ENCODE measurements at regions not wholly inside any gene's neighbourhood (a gene's known extent, or its start where the extent isn't known, plus 50 kb on each side); places are given as distances from the start of the nearest gene placed in this dataset.

DNA sequence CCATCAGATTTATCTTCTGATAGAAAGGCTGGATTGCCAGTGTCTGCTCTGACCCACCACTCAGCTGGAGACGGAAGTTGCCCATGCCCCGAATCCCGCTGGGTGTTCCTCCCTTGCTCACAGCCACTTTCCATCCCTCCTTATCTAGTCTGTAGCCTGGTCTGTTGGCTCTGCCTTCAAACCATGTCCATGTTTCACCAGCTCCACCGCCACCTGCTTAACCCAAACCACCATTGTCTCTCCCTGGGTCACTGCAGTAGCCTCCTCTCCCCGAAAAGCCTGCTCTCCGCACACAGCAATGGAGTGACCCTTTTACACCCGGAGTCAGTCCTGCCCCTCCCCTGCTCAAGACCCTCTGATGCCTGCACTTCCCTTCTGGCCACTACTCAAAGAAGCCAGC is 60.4 kb downstream of the GLI2 start:
- TF ChIP-seq ZBTB7A (IDR thresholded peaks at IDR 0.05; ENCODE audit: low read depth) (no peak), RAD21 (IDR thresholded peaks at IDR 0.05; ENCODE audit: low read depth) (no peak), EGR1 (IDR thresholded peaks at IDR 0.05) (no peak), CEBPB (IDR thresholded peaks at IDR 0.05) (no peak), EP300 (IDR thresholded peaks at IDR 0.05; ENCODE audit: borderline replicate concordance) (no peak), TAF1 (IDR thresholded peaks at IDR 0.05; ENCODE audit: low read depth) (no peak), YY1 (IDR thresholded peaks at IDR 0.05; ENCODE audit: low read depth) (no peak), CREB1 (IDR thresholded peaks at IDR 0.05; ENCODE audit: low read depth) (no peak), FOXM1 (IDR thresholded peaks at IDR 0.05; ENCODE audit: borderline replicate concordance, low read depth) (no peak), TCF12 (IDR thresholded peaks at IDR 0.05; ENCODE audit: low read depth) (no peak), NFIC (IDR thresholded peaks at IDR 0.05) (no peak)
- TF ChIP-seq, protein P1, sequence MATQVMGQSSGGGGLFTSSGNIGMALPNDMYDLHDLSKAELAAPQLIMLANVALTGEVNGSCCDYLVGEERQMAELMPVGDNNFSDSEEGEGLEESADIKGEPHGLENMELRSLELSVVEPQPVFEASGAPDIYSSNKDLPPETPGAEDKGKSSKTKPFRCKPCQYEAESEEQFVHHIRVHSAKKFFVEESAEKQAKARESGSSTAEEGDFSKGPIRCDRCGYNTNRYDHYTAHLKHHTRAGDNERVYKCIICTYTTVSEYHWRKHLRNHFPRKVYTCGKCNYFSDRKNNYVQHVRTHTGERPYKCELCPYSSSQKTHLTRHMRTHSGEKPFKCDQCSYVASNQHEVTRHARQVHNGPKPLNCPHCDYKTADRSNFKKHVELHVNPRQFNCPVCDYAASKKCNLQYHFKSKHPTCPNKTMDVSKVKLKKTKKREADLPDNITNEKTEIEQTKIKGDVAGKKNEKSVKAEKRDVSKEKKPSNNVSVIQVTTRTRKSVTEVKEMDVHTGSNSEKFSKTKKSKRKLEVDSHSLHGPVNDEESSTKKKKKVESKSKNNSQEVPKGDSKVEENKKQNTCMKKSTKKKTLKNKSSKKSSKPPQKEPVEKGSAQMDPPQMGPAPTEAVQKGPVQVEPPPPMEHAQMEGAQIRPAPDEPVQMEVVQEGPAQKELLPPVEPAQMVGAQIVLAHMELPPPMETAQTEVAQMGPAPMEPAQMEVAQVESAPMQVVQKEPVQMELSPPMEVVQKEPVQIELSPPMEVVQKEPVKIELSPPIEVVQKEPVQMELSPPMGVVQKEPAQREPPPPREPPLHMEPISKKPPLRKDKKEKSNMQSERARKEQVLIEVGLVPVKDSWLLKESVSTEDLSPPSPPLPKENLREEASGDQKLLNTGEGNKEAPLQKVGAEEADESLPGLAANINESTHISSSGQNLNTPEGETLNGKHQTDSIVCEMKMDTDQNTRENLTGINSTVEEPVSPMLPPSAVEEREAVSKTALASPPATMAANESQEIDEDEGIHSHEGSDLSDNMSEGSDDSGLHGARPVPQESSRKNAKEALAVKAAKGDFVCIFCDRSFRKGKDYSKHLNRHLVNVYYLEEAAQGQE (IDR thresholded peaks at IDR 0.05; ENCODE audit: low read depth), result no peak
- TF ChIP-seq, protein P2, sequence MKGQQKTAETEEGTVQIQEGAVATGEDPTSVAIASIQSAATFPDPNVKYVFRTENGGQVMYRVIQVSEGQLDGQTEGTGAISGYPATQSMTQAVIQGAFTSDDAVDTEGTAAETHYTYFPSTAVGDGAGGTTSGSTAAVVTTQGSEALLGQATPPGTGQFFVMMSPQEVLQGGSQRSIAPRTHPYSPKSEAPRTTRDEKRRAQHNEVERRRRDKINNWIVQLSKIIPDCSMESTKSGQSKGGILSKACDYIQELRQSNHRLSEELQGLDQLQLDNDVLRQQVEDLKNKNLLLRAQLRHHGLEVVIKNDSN (IDR thresholded peaks at IDR 0.05), result no peak
- TF ChIP-seq, protein P3, sequence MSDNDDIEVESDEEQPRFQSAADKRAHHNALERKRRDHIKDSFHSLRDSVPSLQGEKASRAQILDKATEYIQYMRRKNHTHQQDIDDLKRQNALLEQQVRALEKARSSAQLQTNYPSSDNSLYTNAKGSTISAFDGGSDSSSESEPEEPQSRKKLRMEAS (IDR thresholded peaks at IDR 0.05), result no peak

DNA sequence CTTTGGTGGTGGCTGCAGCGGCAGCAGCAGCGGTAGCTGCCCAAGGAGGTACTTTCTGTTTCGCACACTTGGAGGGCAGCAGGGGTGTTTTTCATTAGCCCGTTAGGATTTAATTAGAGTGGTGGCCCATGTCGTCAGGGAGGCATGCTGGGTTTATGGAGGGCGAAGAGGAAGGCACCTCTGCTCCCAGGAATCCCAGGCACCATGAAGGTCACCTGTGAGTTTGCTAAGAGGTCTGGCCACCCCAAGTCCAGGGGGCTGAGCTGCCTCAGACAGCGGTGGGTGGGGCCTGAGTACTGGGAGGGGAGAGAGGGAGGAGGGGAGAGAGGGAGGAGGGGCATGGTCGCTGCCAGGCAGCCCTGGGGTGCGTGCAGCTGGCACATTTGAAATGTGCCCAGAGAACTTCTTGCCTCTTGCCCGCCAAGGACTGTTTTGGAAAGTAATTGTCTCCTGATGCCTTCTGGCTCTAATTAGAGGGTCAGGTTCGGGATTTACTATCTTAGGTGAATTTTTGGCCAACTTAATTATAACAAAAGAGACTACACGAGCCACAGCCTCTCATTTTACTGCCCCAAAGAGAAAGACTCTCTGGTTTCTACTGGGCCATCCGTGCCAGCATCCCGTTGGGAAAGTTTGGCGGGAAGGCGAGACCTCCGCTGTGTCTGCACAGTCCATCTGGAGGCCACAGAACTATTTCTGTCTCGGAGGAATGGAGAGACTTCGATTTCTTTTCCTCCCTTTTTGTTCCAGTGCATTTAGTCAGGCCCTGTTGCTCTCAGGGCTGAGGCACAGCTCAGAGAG is 62.0 kb downstream of the GLI2 start:
- no peak for TF ChIP-seq TEAD4 (IDR thresholded peaks at IDR 0.05)

DNA sequence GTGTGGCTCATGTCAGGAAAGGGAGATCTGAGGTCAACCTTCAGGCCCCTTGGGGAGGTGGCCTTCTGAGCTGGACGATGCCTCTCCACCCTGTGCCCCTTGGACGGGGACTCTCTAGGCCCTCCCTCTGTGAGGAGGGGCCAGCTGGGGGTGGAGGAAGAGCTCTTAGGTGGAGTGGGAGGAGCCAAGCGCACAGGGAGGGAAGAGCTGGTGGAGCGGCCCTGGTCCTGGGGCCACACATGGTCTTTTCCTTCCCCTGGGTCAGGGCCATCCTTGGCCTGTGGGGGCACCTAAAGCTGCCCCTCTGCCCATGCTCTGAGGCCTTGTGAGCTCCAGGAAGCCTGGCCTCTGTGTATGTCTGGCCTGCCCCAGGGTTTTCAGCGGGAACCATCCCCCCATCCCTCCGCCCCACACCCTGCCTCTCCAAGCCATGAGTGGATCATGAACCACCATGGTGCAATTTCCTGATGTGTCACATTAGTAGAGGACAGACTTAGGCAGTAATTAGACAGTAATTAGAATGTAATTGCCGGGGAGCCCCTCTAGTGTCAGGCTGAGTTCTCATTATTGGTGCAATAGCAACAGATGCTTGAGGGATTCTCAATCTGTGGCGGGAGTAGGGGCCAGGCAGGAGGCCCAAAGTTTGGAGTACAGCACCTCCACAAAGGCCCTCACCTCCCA is 63.0 kb downstream of the GLI2 start:
- TF ChIP-seq ZBTB7A (IDR thresholded peaks at IDR 0.05; ENCODE audit: low read depth), result no peak
- no peak for TF ChIP-seq TCF12 (IDR thresholded peaks at IDR 0.05; ENCODE audit: low read depth)
- no peak for TF ChIP-seq YY1 (IDR thresholded peaks at IDR 0.05; ENCODE audit: low read depth)
- TF ChIP-seq, protein P3 (IDR thresholded peaks at IDR 0.05), result no peak

DNA sequence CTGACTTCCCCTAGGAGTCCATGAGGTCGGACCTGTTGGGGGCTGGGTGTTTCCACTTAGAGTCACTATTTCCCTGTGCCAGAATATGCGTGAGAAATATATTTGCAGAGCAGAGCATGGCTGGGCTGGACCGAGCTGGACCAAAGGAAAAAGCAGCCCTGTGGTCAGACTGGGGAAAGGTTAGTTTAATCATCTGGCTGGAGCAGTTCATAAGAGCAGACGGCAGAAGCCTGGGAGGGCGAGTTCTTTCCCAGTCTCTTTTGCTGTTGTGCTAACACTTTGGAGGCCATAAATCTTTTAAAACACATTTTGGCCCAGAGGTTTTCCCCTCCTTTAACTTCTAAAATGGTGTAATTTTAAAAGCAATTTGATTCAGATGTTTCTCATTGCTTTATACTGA is 66.5 kb downstream of the GLI2 start:
- TF ChIP-seq ZBTB7A (IDR thresholded peaks at IDR 0.05; ENCODE audit: low read depth) (no peak), CREB1 (IDR thresholded peaks at IDR 0.05; ENCODE audit: low read depth) (no peak), NFIC (IDR thresholded peaks at IDR 0.05) (no peak), TAF1 (IDR thresholded peaks at IDR 0.05; ENCODE audit: low read depth) (no peak), CEBPB (IDR thresholded peaks at IDR 0.05) (no peak)
- TF ChIP-seq, protein P2 (IDR thresholded peaks at IDR 0.05), result no peak

DNA sequence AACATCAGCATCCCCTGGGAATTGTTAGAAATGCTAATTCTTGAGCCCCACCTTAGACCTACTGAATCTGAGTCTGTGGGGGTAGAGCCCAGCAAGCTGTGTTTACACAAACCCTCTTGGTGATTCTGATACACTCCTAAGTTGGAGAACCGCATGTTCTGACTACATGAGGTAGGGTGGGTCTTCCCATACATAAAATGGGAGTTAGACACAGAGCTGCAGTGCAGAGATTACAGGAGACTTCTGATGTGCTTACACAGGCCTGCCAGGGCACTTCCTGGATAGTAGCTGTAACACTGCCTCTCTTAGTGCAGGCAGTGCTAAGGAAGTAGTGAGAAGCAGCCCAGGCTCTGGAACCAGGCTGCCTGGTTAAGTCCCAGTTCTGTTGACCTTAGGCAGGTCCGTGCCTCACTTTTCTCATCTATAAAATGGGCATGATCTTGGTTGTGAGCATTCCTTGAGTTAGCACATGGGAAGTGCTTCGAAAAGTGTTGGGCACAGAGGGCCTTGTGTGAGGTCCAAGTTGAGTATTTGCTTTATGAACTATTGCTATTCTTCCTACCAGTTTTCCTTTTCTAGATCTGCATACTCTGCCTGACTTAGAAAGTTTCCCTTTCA is 67.3 kb downstream of the GLI2 start:
- no peak for TF ChIP-seq EP300 (IDR thresholded peaks at IDR 0.05; ENCODE audit: borderline replicate concordance)

DNA sequence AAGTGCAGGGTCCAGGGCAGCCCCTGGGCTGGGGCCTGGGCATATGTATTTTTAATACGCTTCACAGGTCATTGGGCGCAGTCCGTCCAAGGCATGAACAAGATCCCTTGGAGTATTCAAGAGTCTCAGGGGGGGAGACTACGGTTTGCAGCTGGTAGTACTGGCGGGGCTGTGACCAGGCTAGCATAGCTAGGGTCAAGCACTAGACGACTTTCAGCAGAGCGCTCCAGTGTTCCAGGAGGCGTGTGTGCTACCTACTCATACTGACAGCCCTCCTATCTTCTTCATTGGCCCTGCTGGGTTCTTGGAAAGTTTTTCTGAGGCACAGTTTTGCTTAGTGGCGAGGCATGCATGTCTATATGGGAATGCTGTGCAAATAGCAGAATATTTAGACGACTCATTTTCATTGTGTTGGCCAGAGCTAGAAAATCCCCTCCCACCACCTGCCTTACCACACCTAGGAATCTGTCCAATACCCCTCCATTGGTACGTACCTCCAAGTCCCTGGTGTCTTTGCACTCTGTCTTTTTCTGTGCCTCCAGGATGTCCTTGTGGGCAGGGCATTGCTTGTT is 68.2 kb downstream of the GLI2 start:
- peak; percentile 65 for TF ChIP-seq TEAD4 (IDR thresholded peaks at IDR 0.05)
- TF ChIP-seq, protein P1 (IDR thresholded peaks at IDR 0.05; ENCODE audit: low read depth), result no peak
- TF ChIP-seq, protein P3 (IDR thresholded peaks at IDR 0.05), result peak; percentile 17; the same call in 1 of the 2 replicates
